Mucosa of rectum (tissue), 2 donors: ENCODE measurements at regions not wholly inside any gene's neighbourhood (a gene's known extent, or its start where the extent isn't known, plus 50 kb on each side); places are given as distances from the start of the nearest gene placed in this dataset.

Source experiments
- H3K27ac ChIP-seq, 2 donors: one replicate each; pipeline ENCODE4 v1.7.0; 2013; ENCODE audit warnings: inconsistent platforms in 2 of 2, low read depth in 2 of 2, low read length in 2 of 2
- H3K27me3 ChIP-seq, 2 donors: one replicate each; pipeline ENCODE4 v1.7.0; 2013; ENCODE audit warnings: low read length in 2 of 2; ENCODE audit not compliant: control insufficient read depth in 2 of 2, insufficient read depth in 2 of 2
- H3K36me3 ChIP-seq, 2 donors: one replicate each; pipeline ENCODE4 v1.7.0; 2013; ENCODE audit warnings: low read length in 2 of 2; ENCODE audit not compliant: control insufficient read depth in 2 of 2, insufficient read depth in 2 of 2
- H3K4me1 ChIP-seq, 2 donors: one replicate each; pipeline ENCODE4 v1.7.0; 2013; ENCODE audit warnings: low read length in 2 of 2, mild to moderate bottlenecking in 1 of 2; ENCODE audit not compliant: control insufficient read depth in 2 of 2, insufficient read depth in 2 of 2
- H3K4me3 ChIP-seq, 2 donors: one replicate each; pipeline ENCODE4 v1.7.0; 2013; ENCODE audit warnings: low read length in 2 of 2
- H3K9ac ChIP-seq, 2 donors: one replicate each; pipeline ENCODE4 v1.7.0; 2013; ENCODE audit warnings: low read length in 2 of 2, low read depth in 1 of 2, mild to moderate bottlenecking in 1 of 2
- H3K9me3 ChIP-seq, 2 donors: one replicate each; pipeline ENCODE4 v1.7.0; 2013; ENCODE audit warnings: low read length in 2 of 2; ENCODE audit not compliant: control insufficient read depth in 2 of 2
- donor health status: healthy.
- donor health status: Normal muscosa, but diverticular disease.

DNA sequence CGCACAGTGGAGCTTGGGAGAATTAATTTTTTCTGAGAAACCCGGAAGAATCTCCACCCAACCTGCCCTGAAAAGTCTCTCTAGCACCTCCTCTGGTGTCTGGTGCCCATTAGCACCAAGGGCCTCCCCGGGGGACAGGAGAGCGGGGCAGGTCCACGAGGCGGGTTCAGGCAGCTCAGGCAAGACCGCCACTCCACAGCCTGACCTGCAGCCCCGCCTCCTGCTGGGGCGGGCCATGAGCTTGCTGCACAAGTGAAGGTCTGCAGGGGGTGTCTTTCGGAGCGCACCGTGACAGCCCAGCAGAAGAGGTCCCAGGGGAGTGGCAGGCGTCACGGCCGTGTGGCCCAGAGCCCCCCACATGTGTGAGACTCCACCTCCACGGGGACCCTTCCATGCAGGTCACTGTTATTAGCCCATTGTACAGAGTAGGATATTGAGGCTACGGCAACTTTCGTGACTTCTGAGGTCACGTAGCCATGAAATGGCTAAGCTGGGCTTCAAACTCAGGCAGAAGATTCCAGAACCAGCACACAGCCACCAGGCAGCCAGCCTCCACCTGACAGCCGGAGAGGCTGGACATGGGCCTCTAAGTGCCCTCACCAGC, 63.9 kb upstream of the SLCO4A1 start:
- no peak overlapping the region for H3K4me3 ChIP-seq
- H3K9ac ChIP-seq: no peak overlapping the region
- no peaks in the 10 kb centered on the region for H3K4me1 ChIP-seq
- H3K36me3 ChIP-seq: no peaks in the 10 kb centered on the region
- H3K9me3 ChIP-seq: no peaks in the 10 kb centered on the region
- H3K27ac ChIP-seq: no peak overlapping the region
- peaks cover 13 to 34% of the 10 kb centered on the region in 2 donors for H3K27me3 ChIP-seq

DNA sequence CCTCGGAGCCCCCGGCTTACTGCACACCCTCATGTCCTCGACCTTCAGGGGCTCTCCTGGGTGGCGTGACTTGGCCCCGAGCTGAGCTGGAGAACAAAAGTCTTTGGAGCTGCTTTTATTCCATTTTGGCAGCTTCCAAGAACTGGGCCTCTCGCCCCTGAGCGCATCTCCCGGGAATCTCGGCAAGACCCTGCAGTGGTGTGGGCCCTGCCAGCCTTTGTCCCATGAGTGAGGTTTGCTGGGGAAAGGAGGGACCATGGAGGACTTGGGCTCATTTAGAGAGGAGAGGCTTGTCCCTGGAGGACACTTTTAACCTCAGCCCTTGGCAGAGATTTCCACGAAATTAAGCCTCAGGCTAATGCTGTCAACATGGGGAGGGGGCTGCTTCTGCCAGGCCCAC, 62.3 kb upstream of the SLCO4A1 start:
- H3K9me3 ChIP-seq: no peaks in the 10 kb centered on the region
- no peaks in the 10 kb centered on the region for H3K36me3 ChIP-seq
- no peaks in the 10 kb centered on the region for H3K4me1 ChIP-seq
- no peak overlapping the region for H3K9ac ChIP-seq
- H3K27me3 ChIP-seq: peaks cover 13 to 37% of the 10 kb centered on the region in 2 donors
- H3K27ac ChIP-seq: no peak overlapping the region
- no peak overlapping the region for H3K4me3 ChIP-seq

DNA sequence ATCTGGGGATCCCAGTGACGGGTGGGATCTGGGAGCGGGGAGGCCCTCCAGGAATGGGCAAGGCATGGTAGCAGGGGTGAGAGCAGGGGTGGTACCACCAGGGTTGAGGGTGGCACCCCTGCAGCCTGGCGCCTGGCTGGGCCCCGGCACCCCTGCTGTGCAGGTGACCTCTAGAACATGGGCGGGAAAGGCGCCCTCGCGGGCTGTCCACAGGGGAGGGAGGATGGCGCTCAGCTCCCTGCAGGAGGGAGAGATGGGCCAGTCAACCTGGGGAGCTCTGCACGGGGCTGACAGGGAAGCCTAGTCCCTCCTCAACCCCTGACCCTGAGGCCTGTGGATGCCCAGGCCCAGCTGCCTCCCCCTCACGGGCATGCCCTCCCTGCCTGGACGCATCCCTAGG, 61.6 kb upstream of the SLCO4A1 start:
- H3K36me3 ChIP-seq: no peaks in the 10 kb centered on the region
- H3K4me1 ChIP-seq: no peaks in the 10 kb centered on the region
- H3K27me3 ChIP-seq: peaks cover 13 to 36% of the 10 kb centered on the region in 2 donors

DNA sequence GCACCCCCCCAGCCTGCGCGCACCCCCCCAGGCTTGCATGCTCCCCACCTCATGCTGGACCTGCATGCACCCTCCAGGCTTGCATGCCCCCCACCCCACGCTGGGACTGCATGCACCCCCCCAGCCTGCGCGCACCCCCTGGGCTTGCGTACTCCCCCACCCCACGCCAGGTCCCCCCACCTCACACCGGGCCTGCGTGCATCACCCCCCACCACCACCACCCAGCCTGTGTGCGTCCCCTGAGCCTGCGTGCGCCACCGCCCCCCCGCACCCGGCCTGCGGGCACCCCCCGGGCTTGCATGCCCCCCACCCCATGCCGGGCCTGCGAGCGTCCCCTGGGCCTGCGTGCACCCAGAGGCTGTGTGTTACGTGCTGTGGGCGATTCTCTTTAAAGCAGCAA, 61.0 kb upstream of the SLCO4A1 start:
- Histone ChIP-seq H3K36me3 (no peaks in the 10 kb centered on the region), H3K9ac (no peak overlapping the region), H3K4me1 (no peaks in the 10 kb centered on the region), H3K27me3 (peaks cover 15 to 33% of the 10 kb centered on the region in 2 donors), H3K9me3 (no peaks in the 10 kb centered on the region), H3K27ac (no peak overlapping the region), H3K4me3 (no peak overlapping the region)

More for the DNA sequence above, 61.6 kb upstream of the SLCO4A1 start:
- no peaks in the 10 kb centered on the region for H3K9me3 ChIP-seq
- no peak overlapping the region for H3K9ac ChIP-seq
- H3K27ac ChIP-seq: no peak overlapping the region
- no peak overlapping the region for H3K4me3 ChIP-seq

- no peaks in the 10 kb centered on the region for H3K36me3 ChIP-seq
- H3K4me1 ChIP-seq: no peaks in the 10 kb centered on the region
- H3K9ac ChIP-seq: no peak overlapping the region
- H3K27ac ChIP-seq: no peak overlapping the region
- H3K9me3 ChIP-seq: no peaks in the 10 kb centered on the region
- peaks cover 15 to 28% of the 10 kb centered on the region in 2 donors for H3K27me3 ChIP-seq
- no peak overlapping the region for H3K4me3 ChIP-seq
These were observed 60.5 kb upstream of the SLCO4A1 start for GRCh38 chr20:62581806-62582205.

- Histone ChIP-seq H3K36me3 (no peaks in the 10 kb centered on the region), H3K4me3 (no peak overlapping the region), H3K27ac (no peak overlapping the region), H3K9me3 (no peaks in the 10 kb centered on the region), H3K4me1 (no peaks in the 10 kb centered on the region), H3K9ac (no peak overlapping the region), H3K27me3 (peaks cover 15 to 28% of the 10 kb centered on the region in 2 donors)
These were observed 58.8 kb upstream of the SLCO4A1 start for GRCh38 chr20:62583424-62583920.

DNA sequence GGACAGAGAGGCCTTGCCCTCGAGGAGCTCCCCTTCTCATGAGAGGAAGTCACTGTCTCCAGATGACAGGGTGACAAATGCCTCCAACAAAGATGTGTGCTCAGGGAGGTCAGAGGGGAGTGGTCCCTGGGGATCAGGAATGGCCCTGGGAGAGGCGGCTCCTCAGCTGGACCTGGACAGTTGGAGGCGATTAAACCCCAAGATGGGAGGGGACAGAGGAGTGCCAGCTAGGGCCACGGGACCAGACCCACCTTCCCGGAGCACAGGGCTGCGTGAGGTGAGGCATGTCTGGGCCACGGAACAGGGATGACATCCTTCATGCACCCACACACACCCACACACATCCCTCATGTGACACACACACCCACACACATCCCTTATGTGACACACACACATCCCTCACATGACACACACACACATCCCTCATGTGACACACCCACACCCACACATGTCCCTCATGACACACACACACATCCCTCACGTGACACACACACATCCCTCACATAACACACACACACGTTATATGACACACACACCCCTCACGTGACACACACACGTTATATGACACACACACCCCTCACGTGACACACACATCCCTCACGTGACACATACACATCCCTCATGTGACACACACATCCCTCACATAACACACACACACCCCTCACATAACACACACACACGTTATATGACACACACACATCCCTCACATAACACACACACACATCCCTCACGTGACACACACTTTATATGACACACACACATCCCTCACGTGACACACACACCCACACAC, 57.4 kb upstream of the SLCO4A1 start:
- H3K4me3 ChIP-seq: no peak overlapping the region
- no peaks in the 10 kb centered on the region for H3K4me1 ChIP-seq

DNA sequence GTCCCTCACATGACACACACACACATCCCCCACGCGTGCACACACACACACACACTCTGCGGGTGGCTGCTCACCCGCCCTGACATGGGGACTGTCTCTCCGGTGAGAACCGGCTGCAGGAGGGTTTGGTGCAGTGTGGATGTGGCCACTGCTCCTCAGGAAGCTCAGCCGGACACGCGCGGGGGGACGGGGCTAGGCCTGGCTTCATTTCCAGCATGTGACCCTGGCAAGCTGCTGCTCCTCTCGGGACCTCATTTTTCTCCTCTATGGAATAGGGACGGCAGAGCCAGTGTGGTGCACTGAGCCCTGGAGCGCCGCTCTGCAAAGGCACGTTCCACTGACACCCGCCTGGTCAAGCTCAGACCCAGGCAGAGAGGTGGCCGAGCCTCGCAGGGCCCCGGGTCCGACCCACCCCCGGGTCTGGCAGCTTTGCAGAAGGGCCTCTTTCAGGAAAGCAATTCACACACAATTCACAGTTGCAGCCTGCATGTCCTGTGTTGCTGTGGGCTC, 56.8 kb upstream of the SLCO4A1 start:
- Histone ChIP-seq H3K27me3 (peaks cover 11 to 18% of the 10 kb centered on the region in 2 donors), H3K4me1 (no peaks in the 10 kb centered on the region), H3K36me3 (no peaks in the 10 kb centered on the region), H3K4me3 (no peak overlapping the region), H3K27ac (no peak overlapping the region), H3K9me3 (no peaks in the 10 kb centered on the region), H3K9ac (no peak overlapping the region)

More for the DNA sequence above, 57.4 kb upstream of the SLCO4A1 start:
- Histone ChIP-seq H3K9me3 (no peaks in the 10 kb centered on the region), H3K36me3 (no peaks in the 10 kb centered on the region), H3K27me3 (peaks cover 15 to 23% of the 10 kb centered on the region in 2 donors), H3K9ac (no peak overlapping the region), H3K27ac (no peak overlapping the region)

- no peaks in the 10 kb centered on the region for H3K4me1 ChIP-seq
- H3K9ac ChIP-seq: no peak overlapping the region
- no peak overlapping the region for H3K4me3 ChIP-seq
- no peaks in the 10 kb centered on the region for H3K9me3 ChIP-seq
- no peaks in the 10 kb centered on the region for H3K36me3 ChIP-seq
- no peak overlapping the region for H3K27ac ChIP-seq
- peaks cover 9 to 14% of the 10 kb centered on the region in 2 donors for H3K27me3 ChIP-seq
These were observed 55.5 kb upstream of the SLCO4A1 start for GRCh38 chr20:62586799-62587198.

- no peaks in the 10 kb centered on the region for H3K9me3 ChIP-seq
- H3K27ac ChIP-seq: no peak overlapping the region
- H3K4me3 ChIP-seq: no peak overlapping the region
- H3K9ac ChIP-seq: no peak overlapping the region
- peaks cover 7 to 13% of the 10 kb centered on the region in 2 donors for H3K27me3 ChIP-seq
- H3K36me3 ChIP-seq: no peaks in the 10 kb centered on the region
- H3K4me1 ChIP-seq: no peaks in the 10 kb centered on the region
These were observed 54.4 kb upstream of the SLCO4A1 start for GRCh38 chr20:62587757-62588402.
